ENCODE measurements at regions not wholly inside any gene's neighbourhood (a gene's known extent, or its start where the extent isn't known, plus 50 kb on each side); places are given as distances from the start of the nearest gene placed in this dataset.
"Not testable (repeated sequence)": the region's sequence is repeated elsewhere in the genome, so short reads cannot be mapped to it uniquely, and the experiment has no call there.

GRCh38 chr1:188812153-188812552 lies 1665.5 kb downstream of the BRINP3 start:
- not testable (repeated sequence) for DNase-seq

- not testable (repeated sequence) for DNase-seq
Observed at GRCh38 chr1:188812836-188813573, 1664.7 kb downstream of the BRINP3 start.

GRCh38 chr1:188817814-188818213 lies 1659.8 kb downstream of the BRINP3 start:
- no peak for DNase-seq

- DNase-seq: peak; percentile 25
Observed at GRCh38 chr1:188822248-188822647, 1655.4 kb downstream of the BRINP3 start.

GRCh38 chr1:188825471-188825870 lies 1652.2 kb downstream of the BRINP3 start:
- DNase-seq: no peak

GRCh38 chr1:188826800-188827199 lies 1650.9 kb downstream of the BRINP3 start:
- DNase-seq: no peak

- no peak for DNase-seq
Observed at GRCh38 chr1:188827400-188827799, 1650.3 kb downstream of the BRINP3 start.

- not testable (repeated sequence) for DNase-seq
Observed at GRCh38 chr1:188841111-188841696, 1636.5 kb downstream of the BRINP3 start.

- no peak for DNase-seq
Observed at GRCh38 chr1:188846468-188846867, 1631.2 kb downstream of the BRINP3 start.

- DNase-seq: no peak
Observed at GRCh38 chr1:188857526-188858087, 1620.1 kb downstream of the BRINP3 start.

GRCh38 chr1:188867614-188868013 lies 1610.0 kb downstream of the BRINP3 start:
- no peak for DNase-seq

- no peak for DNase-seq
Observed at GRCh38 chr1:188871164-188871563, 1606.5 kb downstream of the BRINP3 start.

- no peak for DNase-seq
Observed at GRCh38 chr1:188872376-188872775, 1605.3 kb downstream of the BRINP3 start.

- no peak for DNase-seq
Observed at GRCh38 chr1:188877668-188878067, 1600.0 kb downstream of the BRINP3 start.

- no peak for DNase-seq
Observed at GRCh38 chr1:188888386-188888785, 1589.3 kb downstream of the BRINP3 start.

GRCh38 chr1:188889166-188889565 lies 1588.5 kb downstream of the BRINP3 start:
- DNase-seq: no peak

- DNase-seq: no peak
Observed at GRCh38 chr1:188891958-188892357, 1585.7 kb downstream of the BRINP3 start.

GRCh38 chr1:188895611-188896010 lies 1582.1 kb downstream of the BRINP3 start:
- DNase-seq: no peak

GRCh38 chr1:188903241-188903640 lies 1574.4 kb downstream of the BRINP3 start:
- DNase-seq: no peak

GRCh38 chr1:188904201-188904600 lies 1573.5 kb downstream of the BRINP3 start:
- no peak for DNase-seq

- no peak for DNase-seq
Observed at GRCh38 chr1:188906921-188907641, 1570.6 kb downstream of the BRINP3 start.

GRCh38 chr1:188930382-188930781 lies 1547.3 kb downstream of the BRINP3 start:
- no peak for DNase-seq

GRCh38 chr1:188931506-188931905 lies 1546.2 kb downstream of the BRINP3 start:
- DNase-seq: no peak
